OCI-LY7 (cell line): ENCODE measurements at regions not wholly inside any gene's neighbourhood (a gene's known extent, or its start where the extent isn't known, plus 50 kb on each side); places are given as distances from the start of the nearest gene placed in this dataset.

Source experiments
- CTCF ChIP-seq: fragments of 200-600 bp; sonication (generic); conservative IDR thresholded peaks from 2 replicates; pipeline ENCODE4 v1.5.1; 2014; ENCODE audit warnings: mild to moderate bottlenecking, antibody characterized with exemption, low read length, moderate library complexity, mixed read lengths
- EZH2phosphoT487 ChIP-seq: fragments of 200-600 bp; sonication (generic); IDR thresholded peaks from 2 replicates; pipeline ENCODE4 v1.6.1; 2018; ENCODE audit warnings: low read depth, borderline replicate concordance, mild to moderate bottlenecking, mixed run types, antibody characterized with exemption, low read length, moderate library complexity, mixed read lengths

- TF ChIP-seq CTCF (no peak), EZH2phosphoT487 (no peak)
Measured at GRCh38 chr6:77979204-77979603, 326.4 kb downstream of the MEI4 start.
